G401 (cell line): ENCODE measurements at regions not wholly inside any gene's neighbourhood (a gene's known extent, or its start where the extent isn't known, plus 50 kb on each side); places are given as distances from the start of the nearest gene placed in this dataset.

Source experiments
- DNase-seq: peaks from one replicate; pipeline ENCODE4 v3.0.0-alpha.2; 2015; ENCODE audit warnings: low spot score
- in situ Hi-C: cut with HindIII; loops from 2 replicates; pipeline ENCODE4 v1.10.0; 2016; ENCODE audit warnings: low sequenced_read_pairs, mixed read lengths

- DNase-seq: no peak
- in situ Hi-C loops: no loop called here
Observed at GRCh38 chr16:22734368-22734767, 79.6 kb upstream of the HS3ST2 start.

DNA sequence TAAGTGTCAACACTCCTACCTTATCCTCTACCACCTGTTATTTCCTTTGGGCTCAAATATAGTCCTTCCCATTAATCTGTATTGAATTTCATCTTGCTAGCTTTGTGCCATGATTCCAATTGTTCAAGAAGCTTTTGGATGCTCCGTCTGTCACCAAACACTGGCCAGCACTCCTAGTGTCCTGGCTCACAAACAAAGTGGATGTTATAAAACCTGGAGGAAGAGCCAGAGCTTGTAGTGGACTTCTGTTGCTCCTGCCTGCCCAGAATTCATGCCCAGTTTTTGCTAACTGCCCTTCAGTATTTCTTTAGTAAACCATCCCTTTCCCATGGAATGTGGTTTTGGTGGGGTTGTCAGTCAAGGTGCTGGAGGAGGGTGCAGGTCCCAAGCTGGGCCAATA lies 77.2 kb upstream of the HS3ST2 start:
- in situ Hi-C loops: no loop called here
- peak; percentile 93 for DNase-seq

DNA sequence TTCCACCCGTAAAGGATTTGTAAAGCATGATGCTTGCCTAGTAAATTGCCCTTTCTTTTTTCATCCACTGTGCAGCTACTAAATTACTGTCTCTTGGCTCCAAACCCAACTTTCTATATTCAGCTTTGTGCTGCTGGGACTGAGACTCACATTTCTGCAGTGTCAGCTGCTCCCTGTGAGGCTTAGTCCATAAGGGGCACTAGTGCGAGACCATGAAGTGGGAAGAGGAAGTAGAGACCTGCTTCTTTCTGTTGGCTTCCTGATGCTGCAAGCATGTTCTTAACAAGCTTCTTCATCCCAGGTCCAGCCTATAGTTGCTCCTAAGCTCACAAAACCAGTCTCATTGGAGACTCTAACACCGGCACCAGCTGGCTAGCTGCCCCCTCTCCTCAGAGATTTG lies 74.9 kb upstream of the HS3ST2 start:
- peak; percentile 25 for DNase-seq
- in situ Hi-C loops: no loop called here

DNA sequence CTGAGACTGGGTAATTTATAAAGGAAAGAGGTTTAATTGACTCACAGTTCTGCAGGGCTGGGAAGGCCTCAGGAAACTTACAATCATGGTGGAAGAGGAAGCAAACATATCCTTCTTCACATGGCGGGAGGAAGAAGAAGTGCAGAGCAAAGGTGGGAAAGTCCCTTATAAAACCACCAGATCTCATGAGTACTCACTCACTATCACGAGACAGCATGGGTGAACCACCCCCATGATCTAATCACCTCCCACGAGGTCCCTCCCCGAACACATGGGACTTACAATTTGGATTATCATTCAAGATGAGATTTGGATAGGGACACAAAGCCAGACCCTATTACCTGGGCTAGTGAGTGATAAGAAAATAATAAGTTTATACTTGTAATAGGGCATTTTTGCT lies 70.6 kb upstream of the HS3ST2 start:
- DNase-seq: no peak
- in situ Hi-C loops: no loop called here

- in situ Hi-C loops: no loop called here
- no peak for DNase-seq
Observed at GRCh38 chr16:22751104-22751667, 62.8 kb upstream of the HS3ST2 start.

DNA sequence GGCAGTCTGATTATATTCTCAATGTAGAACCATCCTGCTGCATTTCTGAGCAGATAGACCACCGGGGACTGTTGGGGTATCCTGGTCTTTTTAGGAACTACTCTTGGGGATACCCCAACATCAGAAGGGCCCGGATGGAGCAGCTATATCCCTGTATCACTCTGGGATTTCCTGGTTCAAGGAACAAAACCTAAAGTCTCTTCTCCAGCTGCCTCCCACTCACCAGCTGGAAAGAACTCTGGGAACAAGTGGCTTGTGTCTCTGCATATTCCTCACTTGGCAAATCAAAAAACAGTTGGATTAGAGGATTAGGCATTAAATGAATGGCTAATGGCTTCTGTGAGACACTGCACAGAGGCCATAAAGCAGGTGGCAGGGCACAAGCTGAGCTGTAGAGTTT lies 62.3 kb upstream of the HS3ST2 start:
- DNase-seq: no peak
- in situ Hi-C loops: no loop called here

- DNase-seq: no peak
- in situ Hi-C loops: no loop called here
Observed at GRCh38 chr16:22753451-22753850, 60.5 kb upstream of the HS3ST2 start.

- no peak for DNase-seq
- in situ Hi-C loops: no loop called here
Observed at GRCh38 chr16:22754577-22754976, 59.4 kb upstream of the HS3ST2 start.

DNA sequence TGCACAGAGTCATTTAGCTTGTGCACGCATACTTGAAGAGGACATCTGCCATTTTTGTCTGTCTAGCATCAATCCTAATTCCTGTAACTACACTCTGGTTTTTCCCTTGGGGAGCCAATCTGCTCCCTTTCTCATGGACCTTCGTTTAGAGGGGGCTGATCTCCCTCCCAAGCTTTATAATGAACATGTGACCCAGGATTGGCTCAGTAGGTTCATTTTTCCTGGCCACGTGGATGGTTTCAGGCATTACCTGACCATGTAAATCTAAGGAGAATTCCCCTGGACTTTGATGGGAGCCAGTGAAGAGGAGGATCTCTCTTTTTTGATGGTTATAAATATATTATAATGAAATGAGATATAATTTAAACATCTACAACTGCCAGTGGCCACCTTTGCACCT lies 56.8 kb upstream of the HS3ST2 start:
- DNase-seq: no peak
- in situ Hi-C loops: no loop called here

GRCh38 chr16:22762486-22762885 lies 51.5 kb upstream of the HS3ST2 start:
- in situ Hi-C loops: no loop called here
- DNase-seq: no peak

DNA sequence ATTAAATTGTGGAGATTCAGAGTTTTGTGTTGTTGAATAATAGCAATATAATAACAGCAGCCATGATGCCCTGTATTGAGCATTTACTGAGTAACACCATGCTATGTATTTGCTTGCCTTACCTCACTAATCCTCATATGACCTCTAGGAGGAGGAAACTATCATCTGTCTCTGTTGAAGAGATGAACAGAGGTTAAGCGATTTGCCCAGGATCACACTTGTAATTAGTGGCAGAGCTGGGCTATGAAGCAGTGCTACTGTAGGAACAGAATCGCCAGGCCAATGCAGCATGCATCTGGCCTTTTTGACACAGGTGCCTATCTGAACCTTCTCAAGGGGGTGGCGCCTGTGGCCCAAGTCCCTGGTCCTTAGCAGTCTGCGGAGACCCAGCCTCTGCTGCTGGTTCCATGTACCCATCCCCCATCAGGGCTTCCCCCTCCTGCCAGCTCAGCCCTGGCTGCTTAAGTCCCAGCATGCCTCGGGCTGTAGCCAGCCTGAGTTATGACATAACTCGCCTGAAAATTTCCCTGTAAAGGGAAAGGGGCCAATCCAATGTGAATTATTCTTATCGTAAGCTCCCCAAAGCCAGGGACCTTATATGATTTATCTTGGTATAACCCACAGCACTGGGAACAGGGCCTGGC lies 50.4 kb upstream of the HS3ST2 start:
- in situ Hi-C loops: no loop called here
- no peak for DNase-seq
